T follicular helper cell (primary cell): ENCODE measurements at regions not wholly inside any gene's neighbourhood (a gene's known extent, or its start where the extent isn't known, plus 50 kb on each side); places are given as distances from the start of the nearest gene placed in this dataset.

Experiments used
- DNase-seq: peaks from one replicate; pipeline ENCODE4 v3.0.0-alpha.2; 2020; ENCODE audit warnings: low read depth

GRCh38 chr5:6926491-6927038 lies 213.3 kb downstream of the TENT4A start:
- no peak for DNase-seq

GRCh38 chr5:6936031-6936430 lies 222.8 kb downstream of the TENT4A start:
- DNase-seq: no peak

GRCh38 chr5:6937677-6938076 lies 224.4 kb downstream of the TENT4A start:
- no peak for DNase-seq

DNA sequence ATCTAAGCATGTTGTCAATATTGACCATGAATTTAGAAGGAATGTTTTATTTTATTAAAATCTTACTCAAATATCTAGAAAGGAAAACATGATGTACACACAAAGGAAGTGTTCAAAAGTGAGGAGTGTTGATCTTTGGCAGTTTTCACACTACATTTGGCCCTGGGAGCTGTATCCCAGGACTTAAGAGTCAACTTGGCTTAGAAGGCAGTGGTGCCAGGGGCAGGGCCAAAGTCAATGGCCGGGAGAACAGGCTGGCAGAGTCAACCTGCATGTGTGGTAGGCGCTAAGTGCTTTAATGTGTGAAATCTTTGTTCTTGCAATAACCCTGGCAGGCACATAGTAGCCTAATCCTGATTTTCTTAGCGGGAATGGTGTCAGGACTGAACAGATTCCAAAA lies 228.4 kb downstream of the TENT4A start:
- DNase-seq: no peak

DNA sequence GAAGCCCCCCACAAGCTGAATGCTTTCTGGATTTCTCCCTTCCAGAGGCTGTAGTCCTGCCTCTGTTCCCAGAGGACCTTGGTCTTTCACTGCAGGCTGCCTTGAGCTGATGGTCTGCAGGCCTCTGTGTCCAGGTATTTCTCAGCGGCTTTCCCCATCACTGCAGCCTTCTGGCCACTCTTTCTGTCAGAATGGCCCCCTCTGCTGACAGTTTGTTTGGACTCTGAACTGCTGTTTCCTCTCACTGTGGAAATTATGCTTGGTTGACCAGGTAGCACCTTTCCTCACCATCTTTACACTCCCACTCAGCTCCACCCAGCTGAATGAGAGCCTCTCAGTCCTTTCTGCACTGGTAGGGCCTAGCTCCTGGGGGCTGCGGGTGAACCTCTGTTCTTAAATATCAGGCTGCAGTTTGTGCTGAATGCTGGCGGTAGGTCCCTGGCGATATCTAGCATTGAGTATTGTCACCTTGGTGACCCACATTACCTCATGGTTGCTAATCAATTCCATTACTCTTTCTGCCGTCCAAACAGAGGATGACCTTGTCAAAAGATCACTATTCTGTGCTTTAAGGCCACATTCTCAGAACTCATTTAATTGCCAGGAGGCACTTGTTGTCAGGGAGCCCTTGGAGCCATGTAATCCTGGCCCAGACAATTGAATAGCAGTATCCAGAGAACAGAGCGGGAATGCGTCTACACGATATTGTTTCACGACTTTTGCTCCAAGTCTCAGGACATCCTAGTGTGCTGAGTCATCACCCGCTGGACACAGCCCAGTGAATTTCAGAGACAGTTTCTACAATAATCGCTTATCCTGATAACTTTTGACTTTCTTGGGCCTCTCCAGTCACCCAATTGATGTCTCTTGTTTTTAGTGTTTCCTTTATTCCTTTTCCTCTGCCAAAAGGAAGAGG lies 230.2 kb downstream of the TENT4A start:
- DNase-seq: no peak

DNA sequence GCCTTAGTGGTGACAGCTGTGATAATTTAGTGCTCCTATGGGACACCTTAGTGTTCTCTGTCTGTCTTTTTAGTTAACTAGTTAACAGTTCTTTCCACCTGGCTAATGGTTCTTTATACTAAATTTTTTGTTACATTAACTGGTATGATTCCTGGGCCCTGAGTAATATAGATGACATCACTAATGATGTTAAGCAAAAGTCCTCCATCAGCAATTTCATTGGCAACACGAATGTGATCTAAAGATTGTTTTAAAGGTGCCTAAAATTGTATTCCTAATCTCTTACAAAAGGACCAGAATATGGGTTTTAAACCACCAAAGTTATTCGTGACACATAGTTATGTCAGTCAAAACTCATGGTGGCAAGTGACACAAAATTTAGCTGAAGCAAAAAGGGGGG lies 235.3 kb downstream of the TENT4A start:
- DNase-seq: no peak

GRCh38 chr5:6949230-6949629 lies 236.0 kb downstream of the TENT4A start:
- no peak for DNase-seq

DNA sequence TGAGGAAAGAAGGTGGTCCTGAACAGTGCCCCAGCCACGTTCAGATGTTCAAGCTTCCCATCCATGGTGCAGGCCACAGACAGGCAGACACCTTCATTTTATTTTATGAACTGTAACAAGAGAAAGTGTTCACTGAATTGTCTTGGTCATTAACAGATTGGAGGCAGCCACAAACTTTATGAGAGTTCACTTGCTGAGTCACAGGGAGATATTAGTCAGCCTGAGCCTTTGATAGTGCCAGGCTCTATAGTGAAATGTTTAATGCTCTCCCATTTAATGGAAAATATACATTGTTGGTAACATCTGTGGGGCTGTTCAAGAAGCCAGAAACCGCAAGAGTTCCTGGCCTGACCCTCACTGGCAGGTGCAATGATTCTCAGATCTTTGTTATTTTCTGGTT lies 237.0 kb downstream of the TENT4A start:
- no peak for DNase-seq

GRCh38 chr5:6950860-6951259 lies 237.6 kb downstream of the TENT4A start:
- no peak for DNase-seq

DNA sequence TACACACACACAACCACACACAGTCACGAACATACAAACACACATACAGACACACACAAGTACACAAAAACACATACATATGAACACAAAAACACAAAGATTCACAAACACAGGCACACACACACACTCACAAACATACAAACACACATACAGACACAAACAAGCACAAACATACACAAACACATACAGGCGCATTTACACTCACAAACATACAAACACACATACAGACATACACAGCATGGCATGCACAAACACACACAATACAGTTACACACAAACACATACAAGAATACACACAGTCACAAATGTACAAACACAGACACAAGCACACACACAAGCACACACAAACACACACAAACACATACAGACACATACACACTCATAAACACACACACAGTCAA lies 247.9 kb downstream of the TENT4A start:
- DNase-seq: no peak

DNA sequence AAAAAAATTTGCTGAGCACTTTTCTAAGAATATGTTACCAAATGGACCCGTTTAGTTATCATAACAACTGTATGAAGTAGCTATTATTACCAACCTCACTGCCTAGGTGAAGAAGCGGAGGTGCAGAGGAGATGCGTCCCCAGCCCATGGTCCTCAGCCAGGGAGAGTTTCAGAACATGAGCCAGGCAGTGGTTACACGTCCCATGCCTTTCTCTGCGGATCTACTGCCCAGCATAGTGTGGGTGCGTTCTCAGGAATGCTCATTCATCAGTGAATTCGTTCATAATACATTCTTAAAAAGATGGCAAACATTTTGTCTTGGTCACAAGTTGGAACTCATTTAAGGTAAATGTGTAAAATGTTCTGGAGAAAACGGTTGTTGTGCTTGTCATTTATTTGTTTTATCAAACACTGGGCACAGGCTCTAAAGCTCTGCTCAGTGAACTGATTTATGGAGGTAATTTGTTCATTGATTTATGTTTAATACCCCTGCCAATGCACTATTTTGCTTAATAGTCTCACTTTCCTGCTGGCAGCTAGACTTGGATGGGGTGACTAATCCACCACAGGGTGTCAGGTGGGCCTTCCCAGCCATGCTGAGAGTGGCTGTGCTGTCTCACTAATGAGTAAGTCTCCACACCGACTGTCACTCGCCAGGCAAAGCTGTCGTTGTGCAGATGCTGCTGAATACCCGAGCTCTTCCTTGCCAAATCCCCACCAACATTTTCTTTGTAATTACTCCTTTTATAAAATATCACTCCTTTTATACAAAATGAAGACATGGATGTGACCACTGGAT lies 248.8 kb downstream of the TENT4A start:
- DNase-seq: no peak

DNA sequence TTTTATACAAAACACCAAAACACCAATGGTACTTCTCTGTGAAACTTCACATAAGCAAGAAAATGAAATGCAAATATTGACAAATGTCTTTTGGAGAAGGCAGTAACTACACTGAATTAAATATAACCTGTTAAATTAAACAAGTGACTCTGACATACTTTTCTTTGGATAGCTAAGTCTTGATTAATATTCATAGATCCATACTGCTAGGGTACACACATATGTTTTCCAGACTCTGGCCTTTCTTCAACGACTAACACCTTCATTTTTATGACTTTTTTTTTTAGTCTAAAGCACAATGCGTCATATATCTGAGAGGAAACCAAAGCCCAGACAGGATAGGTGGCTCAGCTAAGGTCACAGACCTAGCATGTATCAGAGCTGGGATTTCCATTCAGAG lies 263.7 kb downstream of the TENT4A start:
- no peak for DNase-seq

DNA sequence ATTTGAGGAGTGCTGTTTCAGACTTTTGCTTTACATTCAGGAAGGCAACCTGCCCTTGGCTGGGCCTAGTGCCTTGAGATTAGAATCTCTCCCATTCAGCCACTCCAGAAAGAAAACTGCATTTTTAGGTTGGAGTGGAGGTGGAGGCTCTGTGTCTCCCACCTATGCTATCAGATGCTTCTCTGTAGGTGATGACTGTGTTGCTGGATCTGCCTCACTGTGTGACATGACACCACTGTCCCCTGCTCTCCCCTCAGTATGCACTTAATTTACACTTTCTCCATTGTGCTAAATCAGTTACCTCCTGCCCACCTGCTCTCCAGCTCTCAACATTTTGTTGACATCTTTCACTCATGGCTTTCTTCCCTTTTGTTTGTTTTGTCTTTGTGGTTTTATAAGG lies 265.8 kb downstream of the TENT4A start:
- DNase-seq: no peak

DNA sequence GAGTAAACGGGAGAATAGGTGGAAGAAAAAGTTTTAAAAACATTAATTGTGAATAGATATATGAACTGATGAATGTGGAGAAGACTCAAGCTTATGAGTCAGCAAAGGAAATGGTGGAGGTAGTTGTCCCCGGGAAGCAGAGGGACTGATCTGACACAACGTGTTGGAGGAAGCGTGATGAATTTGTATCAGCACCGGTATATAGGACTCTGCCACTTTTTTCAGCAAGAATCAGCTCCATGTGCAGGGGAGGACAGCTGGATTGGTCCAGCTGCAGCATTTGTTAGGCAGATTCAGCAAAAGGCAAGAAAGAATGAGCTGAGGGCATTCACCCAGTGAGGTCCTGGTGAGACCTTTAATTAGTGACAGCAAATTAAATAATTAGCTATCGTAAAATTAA lies 276.0 kb downstream of the TENT4A start:
- no peak for DNase-seq

DNA sequence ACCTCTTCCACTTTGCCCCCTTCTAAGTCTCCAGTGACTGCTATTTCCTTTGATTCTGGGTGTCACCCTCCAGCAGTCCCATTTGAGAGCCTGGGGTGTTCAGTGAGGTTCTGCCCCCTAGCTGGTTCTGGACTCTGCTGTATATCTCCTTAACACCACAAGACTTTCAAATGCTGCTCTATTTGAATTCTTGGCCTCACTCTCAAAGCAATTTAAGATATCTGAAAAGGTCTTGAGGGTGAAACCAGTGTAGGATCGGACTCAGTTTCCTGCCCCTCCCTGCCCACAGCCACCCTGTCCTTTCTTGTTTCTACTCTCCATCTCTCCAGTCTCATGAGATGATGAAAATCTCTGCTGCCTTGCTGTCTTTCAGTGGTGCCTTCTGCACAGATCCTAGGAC lies 280.9 kb downstream of the TENT4A start:
- DNase-seq: no peak

GRCh38 chr5:6995115-6995514 lies 281.9 kb downstream of the TENT4A start:
- DNase-seq: no peak

- DNase-seq: no peak
Measured at GRCh38 chr5:7000310-7000709, 287.1 kb downstream of the TENT4A start.

DNA sequence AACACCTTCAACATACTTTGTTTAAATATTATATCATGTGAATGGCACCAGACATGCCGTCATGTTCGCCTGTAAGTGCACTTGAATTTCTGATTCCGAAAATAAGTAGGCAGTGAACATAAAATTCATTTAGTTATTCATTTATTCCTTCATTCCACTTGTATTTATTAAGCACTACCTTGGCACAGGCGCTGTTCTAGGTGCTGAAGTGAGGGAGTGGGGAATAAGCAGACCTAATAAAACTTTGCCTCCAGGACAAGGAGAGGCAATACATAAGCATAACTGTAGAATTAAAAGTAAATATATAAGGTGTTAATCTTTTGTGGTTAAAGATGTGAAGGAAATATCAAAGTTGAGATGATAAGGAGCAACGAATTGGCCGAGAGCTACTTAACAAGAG lies 297.4 kb downstream of the TENT4A start:
- no peak for DNase-seq

DNA sequence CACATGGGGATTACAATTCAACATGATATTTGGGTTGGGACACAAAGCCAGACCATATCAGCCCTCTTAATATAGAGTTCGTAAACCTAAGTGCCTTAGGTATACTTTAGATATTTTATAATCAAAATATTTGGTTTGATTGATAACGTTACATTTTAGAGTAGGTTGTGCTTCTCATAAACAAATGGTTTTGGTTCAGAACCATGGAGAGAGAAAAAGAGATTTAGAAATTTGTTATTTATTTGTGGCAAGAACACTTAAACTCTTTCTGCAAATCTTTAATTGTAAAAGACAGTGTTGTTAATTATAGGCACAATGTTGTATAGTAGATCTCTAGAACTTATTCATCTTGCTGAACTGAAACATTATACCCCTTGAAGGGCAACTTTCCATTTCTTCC lies 298.8 kb downstream of the TENT4A start:
- DNase-seq: no peak

DNA sequence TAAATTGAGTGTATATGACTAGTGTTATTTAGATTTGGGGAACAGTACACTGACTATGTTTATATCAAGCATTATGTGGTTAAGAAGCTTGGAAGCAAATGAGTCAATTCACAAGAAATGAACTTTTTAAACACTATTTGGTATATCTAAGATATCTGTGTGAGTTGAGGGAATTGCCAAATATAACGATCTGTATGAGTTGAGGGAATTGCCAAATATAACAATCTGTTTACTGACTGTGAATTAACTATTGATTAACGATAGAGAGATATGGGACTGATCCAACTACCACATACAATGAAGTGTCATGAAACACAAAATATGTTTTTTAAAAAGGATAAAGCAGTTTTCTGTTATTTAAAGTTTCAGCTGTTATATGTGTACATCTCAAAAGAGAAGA lies 301.4 kb downstream of the TENT4A start:
- DNase-seq: no peak

DNA sequence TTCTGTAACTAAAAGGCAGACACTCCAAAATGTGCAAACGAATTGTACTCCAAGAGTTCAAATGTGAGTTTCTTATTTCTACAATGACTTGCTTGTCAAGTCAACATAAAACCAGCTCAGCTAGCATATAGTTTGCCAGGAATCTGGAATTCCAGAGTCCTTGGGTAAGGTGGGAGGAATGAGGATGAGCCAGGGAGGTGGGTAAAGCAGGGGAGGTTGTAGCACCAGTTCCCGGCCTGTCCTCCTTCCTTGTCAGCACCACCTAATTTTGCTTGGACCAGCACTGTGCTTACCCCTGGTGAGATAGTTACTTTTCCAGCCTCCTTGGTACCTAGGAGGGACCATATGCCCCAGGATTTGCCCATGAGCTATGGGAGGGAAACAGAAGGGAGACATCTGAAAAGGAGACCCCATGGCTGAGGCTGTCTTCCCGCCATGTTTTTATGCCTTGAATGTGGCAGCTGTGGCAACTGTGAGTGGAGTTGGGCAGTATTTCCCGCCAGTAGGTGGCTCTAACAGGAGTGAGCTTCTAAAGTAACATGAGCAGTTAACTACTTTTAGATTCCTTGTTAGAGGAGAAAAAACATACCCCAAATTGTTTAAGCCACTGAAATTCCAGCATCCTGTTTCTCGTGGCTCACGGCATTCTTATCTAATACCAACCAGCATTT lies 302.5 kb downstream of the TENT4A start:
- DNase-seq: no peak

- DNase-seq: no peak
Measured at GRCh38 chr5:7016999-7017747, 303.9 kb downstream of the TENT4A start.
